ENCODE measurements at regions not wholly inside any gene's neighbourhood (a gene's known extent, or its start where the extent isn't known, plus 50 kb on each side); places are given as distances from the start of the nearest gene placed in this dataset.

- no peak for DNase-seq
These were observed 135.2 kb upstream of the TARS1 start for GRCh38 chr5:33305572-33305971.

DNA sequence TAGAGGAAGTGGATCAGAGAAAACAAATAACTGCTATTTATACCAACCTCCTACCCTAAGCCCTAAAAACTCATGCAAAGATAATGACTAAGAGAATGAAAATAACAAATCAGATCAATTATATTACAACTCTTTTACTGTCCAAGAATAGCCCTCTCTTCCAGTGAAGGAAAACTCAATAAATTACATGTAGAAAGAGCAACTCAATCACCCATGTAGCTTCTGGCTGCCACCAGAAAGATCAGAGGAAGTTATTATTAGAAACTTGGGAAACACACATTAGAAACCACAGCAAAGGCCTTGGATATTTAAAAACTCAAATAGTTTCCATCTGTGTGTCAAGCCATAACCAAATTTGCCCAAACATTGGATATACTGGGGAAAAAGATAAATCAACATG, 134.0 kb upstream of the TARS1 start:
- DNase-seq, result no peak

DNA sequence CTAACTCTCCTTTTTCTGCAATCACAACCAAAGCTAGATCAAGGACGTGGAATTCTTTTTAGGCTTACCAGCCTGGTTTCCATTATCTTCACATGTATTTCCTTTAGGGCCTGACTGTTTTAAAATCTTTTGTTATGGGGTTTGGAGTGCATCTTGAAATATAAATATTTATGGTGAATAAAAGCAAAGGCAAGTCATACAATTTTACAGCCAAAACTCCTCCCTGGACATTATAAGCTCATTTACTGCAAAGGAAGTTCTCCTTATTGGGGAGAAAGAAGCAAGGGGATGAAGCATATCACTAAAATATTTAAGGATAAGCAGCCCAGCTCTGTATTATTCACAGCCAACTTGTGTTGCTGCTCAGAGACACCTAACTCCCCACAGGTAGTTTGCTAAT, 132.2 kb upstream of the TARS1 start:
- DNase-seq, result no peak

DNA sequence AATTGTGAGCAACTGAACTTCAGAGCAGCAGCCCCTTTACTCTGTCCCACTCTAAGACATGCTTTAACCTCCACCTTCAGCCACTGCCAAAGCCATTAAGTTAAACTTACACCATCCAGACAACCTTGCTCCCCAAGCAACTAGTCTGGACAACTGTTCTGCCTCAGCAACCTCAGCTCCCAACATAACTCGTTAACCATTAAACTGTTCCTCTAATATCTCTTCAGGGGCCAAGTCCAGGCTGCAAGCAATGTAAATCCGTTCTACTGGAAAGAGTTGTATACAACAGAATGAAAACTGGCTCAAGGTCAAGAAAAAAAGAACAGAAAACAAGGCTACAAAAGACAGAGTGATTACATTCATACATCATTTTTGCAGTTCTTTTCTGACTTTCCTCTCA, 131.7 kb upstream of the TARS1 start:
- no peak for DNase-seq

DNA sequence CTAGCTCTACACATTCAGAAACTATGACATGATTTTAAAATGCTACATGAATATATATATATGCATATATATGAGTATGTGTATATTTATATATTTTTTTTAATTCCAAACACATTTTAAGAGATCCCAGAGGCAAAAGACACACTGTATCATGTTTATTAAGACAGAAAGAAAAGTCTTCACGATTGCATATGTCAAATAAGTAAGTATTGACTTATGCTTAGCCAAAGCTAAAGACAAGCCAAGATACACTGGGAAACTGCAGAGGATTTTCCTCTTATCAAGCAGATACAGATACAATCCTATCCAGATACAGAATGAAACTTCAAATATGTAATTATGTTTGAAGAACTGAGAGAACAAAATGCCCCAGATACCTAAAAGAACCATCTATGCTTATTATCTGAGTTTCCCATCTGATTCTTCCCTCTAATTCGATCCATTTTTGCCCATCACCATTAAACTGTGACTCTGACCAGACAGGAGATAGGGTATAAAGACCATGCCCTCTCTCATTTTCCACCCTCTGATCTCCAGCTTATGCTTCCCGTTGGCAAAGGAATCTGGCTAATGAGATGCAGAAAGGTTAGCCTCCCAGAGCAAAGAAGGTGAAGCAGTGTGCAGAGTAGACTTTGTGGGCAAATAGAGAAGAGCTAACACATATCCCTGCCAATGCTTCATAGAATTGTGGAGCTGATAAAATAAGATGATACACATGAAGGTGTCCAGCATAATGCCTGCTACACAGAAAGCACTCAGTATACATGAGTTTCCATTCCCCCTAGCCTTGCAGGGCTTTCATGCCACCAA, 131.0 kb upstream of the TARS1 start:
- no peak for DNase-seq

- DNase-seq, result peak; percentile 74
These were observed 130.3 kb upstream of the TARS1 start for GRCh38 chr5:33310451-33310850.

DNA sequence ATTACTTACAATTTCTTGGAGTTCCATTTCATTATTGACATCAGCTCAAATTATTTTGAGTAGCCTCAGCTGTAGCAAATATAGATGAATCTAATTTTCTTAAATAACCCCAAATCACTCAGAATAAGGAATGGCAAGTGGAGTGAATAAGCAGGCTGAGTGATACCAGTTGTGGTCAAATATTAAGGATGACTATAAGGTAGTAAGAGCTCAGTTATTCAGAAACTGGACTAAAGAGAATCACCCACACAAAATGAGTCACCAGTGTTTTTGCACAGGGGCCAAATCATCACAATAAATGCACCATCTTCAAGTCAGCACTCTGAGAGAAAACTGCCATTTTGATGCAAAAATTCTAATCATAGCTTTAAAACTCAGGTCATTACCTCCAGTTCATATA, 128.9 kb upstream of the TARS1 start:
- peak; percentile 71 for DNase-seq

DNA sequence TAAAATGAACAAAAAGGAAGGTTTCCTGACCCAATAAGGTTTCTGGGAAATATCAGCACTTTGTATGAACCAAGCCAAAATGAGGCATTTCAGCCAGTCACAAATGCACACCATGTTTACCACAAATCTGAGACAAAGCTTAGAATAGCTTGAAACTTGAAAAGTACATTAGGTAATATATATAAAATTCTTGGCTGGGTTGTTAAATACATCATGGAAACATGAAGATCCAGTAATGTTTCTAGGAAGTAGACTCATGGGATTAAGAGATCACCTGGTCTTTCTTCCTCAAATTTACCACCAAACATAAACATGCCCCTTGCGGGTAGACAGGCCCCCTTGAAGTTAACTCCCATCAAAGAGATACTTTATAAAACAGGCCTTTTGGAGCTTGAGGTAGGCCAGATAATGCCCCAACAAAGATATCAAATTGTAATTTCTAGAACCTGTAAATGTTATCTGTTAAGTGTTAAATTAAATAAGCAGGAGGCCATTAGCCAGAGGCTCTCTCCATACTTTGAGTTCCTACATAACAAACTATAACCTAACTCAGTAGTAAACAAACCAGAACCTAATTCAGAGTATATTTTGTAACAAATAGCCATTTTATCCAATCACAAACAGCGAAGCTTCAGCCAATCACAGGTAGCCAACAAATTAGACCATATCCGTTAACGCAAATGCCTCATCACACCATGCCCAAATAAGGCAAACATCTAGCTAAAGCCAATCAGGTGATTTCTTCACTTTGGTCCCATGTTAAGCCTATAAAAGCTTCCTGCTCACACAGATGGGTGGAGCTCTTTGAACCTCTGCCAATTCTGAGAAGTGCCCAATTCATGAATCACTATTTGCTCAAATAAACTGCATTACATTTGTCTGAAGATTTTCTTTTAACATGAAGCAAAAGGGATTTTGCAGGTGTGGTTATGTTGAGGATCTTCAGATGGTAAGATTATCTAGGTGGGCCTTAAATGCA, 127.9 kb upstream of the TARS1 start:
- peak; percentile 56 for DNase-seq

DNA sequence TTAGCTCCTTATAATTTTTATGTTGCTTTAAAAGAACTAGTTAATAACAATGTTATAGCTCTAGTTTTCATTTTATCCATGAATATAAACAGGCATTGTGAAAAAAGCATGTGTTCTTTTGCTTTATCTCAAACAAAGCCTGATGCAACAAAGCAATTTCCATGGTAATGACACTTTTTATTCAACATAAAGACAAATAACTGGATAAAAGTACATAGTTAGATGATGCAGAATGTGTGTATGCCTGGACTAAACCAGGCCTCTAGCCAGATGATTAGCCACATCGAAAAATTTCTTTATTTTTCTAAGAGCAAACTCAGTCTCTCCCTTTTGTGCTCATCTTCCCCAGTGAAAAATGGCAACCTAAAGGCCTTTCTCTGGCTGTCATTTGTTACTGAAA, 125.6 kb upstream of the TARS1 start:
- DNase-seq, result no peak

- DNase-seq, result no peak
These were observed 124.0 kb upstream of the TARS1 start for GRCh38 chr5:33316773-33317172.

GRCh38 chr5:33317271-33317670, 123.5 kb upstream of the TARS1 start:
- DNase-seq, result no peak

- no peak for DNase-seq
These were observed 121.6 kb upstream of the TARS1 start for GRCh38 chr5:33319151-33319550.

- no peak for DNase-seq
These were observed 120.9 kb upstream of the TARS1 start for GRCh38 chr5:33319841-33320240.

DNA sequence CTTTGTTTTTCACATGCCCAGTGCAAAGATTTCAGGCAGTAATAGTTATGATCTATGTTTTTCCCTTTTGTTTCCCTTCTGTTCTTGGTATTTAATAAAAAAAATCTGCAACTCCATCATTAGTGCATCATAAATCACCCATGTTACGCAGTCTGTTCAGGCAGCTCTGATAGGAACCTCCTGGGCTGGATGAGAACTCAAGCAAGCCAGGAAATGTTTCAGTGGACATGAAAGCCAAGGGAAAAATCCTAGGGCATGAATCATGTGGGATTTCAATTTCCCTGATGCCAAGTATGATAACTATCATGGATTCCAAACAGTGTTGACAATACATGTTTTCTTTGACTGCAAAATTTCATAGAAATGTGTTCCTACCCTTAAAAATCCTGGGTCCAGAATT, 119.7 kb upstream of the TARS1 start:
- DNase-seq, result peak; percentile 80

DNA sequence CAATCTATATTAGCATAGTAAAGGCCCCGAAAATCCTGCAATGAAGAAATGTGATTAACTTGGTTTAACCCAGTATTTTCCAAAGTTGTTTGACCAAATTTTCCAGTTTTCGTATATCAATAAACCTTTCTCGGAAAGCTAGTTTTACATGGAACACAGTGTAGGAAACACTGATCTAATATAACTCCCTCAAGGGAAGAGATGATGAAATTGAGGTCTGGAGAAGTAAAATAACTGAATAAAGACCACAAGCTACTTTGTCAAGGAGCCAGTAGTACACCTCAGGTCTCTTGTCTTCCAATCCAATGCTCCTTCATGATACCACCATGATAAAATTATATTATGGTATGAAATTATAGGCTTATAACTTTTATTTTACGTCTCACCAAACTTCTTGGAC, 118.1 kb upstream of the TARS1 start:
- DNase-seq, result no peak

- DNase-seq, result no peak
These were observed 116.0 kb upstream of the TARS1 start for GRCh38 chr5:33324667-33325307.

GRCh38 chr5:33328818-33329217, 111.9 kb upstream of the TARS1 start:
- no peak for DNase-seq

DNA sequence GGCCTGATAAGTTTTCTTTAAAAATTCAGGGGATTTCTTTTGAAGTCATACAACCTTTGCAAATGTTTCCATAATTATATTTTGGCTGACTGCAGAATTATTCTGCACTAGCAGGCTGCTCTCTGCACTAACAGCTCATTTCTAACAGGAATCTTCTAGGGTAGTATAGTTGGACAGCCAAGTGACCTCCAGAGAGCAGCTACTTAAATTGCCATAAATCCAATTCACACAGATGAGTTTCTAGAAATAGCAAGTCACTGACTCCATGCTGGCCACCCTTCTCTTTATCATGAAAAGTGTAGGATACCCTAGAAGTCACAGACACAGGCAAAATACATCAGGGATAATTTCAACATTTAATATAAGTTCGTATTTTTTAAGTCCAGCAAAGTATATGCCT, 110.9 kb upstream of the TARS1 start:
- DNase-seq, result no peak

- DNase-seq, result no peak
These were observed 110.3 kb upstream of the TARS1 start for GRCh38 chr5:33330426-33330825.

GRCh38 chr5:33330992-33331391, 109.8 kb upstream of the TARS1 start:
- no peak for DNase-seq

DNA sequence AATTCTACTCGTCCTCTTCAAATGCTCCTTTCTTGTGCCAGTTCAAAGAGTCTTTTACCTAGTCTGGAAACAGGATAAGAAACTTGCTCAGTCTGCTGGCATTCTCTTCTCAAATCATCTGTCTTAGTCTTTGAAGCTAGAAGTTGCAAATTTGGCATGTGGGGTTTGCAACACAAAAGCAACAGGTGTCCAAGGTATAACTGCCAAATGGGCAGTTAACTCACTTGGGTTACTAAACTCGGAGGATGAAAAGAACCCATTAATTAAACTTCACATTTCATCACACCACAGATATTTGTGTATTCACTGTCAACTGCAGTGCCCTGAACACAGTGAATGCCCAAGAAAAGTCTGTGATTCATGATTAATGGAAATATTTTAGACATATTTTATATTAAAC, 108.0 kb upstream of the TARS1 start:
- DNase-seq, result no peak

- no peak for DNase-seq
These were observed 105.9 kb upstream of the TARS1 start for GRCh38 chr5:33334829-33335228.

DNA sequence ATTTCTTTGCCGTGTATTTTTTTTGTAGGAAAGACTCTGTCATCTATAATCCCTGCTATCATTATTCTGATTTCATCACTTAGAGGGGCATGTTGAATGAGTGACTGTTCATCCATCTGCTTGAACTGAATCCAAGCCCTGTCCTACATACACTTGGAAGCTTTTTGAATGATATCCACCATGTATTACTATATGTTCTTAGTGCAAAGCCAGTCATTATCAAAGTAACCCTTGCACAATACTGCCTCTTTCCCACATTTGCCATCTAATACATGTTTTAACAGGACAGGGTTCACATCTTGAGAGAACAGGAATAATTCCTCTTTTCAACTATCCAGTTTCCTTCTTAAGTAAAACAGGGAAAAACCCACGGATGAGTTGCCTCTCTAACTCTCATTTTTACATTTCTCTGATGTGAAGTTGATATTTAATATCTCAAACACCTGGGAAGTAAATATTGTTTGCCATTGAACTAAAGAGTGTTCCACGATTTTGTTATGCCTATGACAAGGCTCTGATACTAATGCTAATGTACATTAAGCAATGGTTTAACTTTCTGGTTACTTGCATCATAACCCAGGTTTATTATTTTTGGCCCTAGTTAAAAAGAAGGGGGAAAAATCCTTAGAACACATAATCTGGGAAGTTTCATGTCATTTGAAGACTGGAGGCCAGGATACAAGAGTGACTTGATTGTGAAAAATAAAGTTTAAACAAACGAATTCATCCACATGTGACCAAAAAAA, 103.7 kb upstream of the TARS1 start:
- DNase-seq, result no peak

All from amniotic stem cell (primary cell).